SK-N-SH (cell line): ENCODE measurements at regions not wholly inside any gene's neighbourhood (a gene's known extent, or its start where the extent isn't known, plus 50 kb on each side); places are given as distances from the start of the nearest gene placed in this dataset.

Experiments
- CTCF ChIA-PET: fragments of 300-600, 350-600 bp; formaldehyde crosslinking; extraction: SDS; loops from one replicate; lab custom pipeline; 2021; lab: Yijun Ruan, JAX
- POLR2A ChIA-PET: fragments of 350-600 bp; sonication (Branson Sonifier 250); formaldehyde crosslinking; extraction: SDS; loops from one replicate; lab custom pipeline; 2020; ENCODE audit warnings: antibody characterized with exemption, inconsistent platforms; lab: Yijun Ruan, JAX
- DNase-seq: peaks from one replicate; pipeline ENCODE4 v3.0.0; 2012
- H2AFZ ChIP-seq: fragments of 200-600 bp; sonication (generic); 2 replicates; pipeline ENCODE4 v1.8.1; 2016; ENCODE audit warnings: antibody characterized with exemption, mild to moderate bottlenecking, low read depth
- H3F3A ChIP-seq: fragments of 200-600 bp; sonication (generic); replicated peaks from 2 replicates; pipeline ENCODE3; 2016; ENCODE audit warnings: antibody characterized with exemption, mild to moderate bottlenecking; ENCODE audit not compliant: insufficient read depth
- H3K27ac ChIP-seq, 2 experiments: fragments of 200-500 bp in 1 of 2; fragments of 200-600 bp in 1 of 2; sonication (Bioruptor generic) in 1 of 2; sonication (generic), shearing (Covaris generic) in 1 of 2; 2 replicates each; pipeline versions ENCODE4 v1.5.1 to v1.6.1; 2014 to 2016; ENCODE audit warnings: low read depth in 2 of 2, inconsistent platforms in 1 of 2, low read length in 1 of 2, mild to moderate bottlenecking in 1 of 2, mixed read lengths in 1 of 2
- H3K27me3 ChIP-seq: fragments of 200-600 bp; sonication (generic), shearing (Covaris generic); 2 replicates; pipeline ENCODE4 v1.6.1; 2016; ENCODE audit warnings: mixed run types; ENCODE audit not compliant: insufficient read depth
- H3K36me3 ChIP-seq, 2 experiments: fragments of 200-500 bp in 1 of 2; fragments of 200-600 bp in 1 of 2; sonication (Bioruptor generic) in 1 of 2; sonication (generic) in 1 of 2; replicated peaks in 1 of 2; 2 replicates each; pipeline versions ENCODE3 to v1.5.1; 2014 to 2016; ENCODE audit warnings: low read length in 1 of 2, mild to moderate bottlenecking in 1 of 2; ENCODE audit not compliant: insufficient read depth in 2 of 2, control insufficient read depth in 1 of 2
- H3K4me1 ChIP-seq, 2 experiments: fragments of 200-500 bp in 1 of 2; fragments of 200-600 bp in 1 of 2; sonication (Bioruptor generic) in 1 of 2; sonication (generic), shearing (Covaris generic) in 1 of 2; 2 replicates each; pipeline versions ENCODE4 v1.5.1 to v1.6.1; 2014 to 2016; ENCODE audit warnings: low read depth in 1 of 2, low read length in 1 of 2, mixed run types in 1 of 2; ENCODE audit not compliant: insufficient read depth in 2 of 2, control insufficient read depth in 1 of 2
- H3K4me2 ChIP-seq: fragments of 200-600 bp; sonication (generic), shearing (Covaris generic); 2 replicates; pipeline ENCODE4 v1.6.1; 2017; ENCODE audit warnings: mixed run types
- H3K4me3 ChIP-seq, 2 experiments: fragments of 200-500 bp in 1 of 2; fragments of 200-600 bp in 1 of 2; sonication (Bioruptor generic) in 1 of 2; sonication (generic), shearing (Covaris generic) in 1 of 2; 2 replicates each; pipeline versions ENCODE4 v1.5.1 to v1.8.1; 2014 to 2016; ENCODE audit warnings: low read depth in 2 of 2, inconsistent platforms in 1 of 2, low read length in 1 of 2, mild to moderate bottlenecking in 1 of 2, mixed read lengths in 1 of 2, moderate library complexity in 1 of 2
- H3K79me2 ChIP-seq: fragments of 200-600 bp; sonication (generic); 2 replicates; pipeline ENCODE4 v1.8.1; 2017; ENCODE audit warnings: mild to moderate bottlenecking; ENCODE audit not compliant: insufficient read depth
- H3K9ac ChIP-seq: fragments of 200-600 bp; sonication (generic); 2 replicates; pipeline ENCODE4 v1.6.1; 2017; ENCODE audit warnings: mixed run types
- H3K9me2 ChIP-seq: fragments of 200-600 bp; sonication (generic); 2 replicates; pipeline ENCODE4 v1.6.1; 2017; ENCODE audit warnings: mixed run types
- H3K9me3 ChIP-seq: fragments of 200-600 bp; sonication (generic); 2 replicates; pipeline ENCODE4 v1.6.1; 2017; ENCODE audit warnings: mixed run types, mild to moderate bottlenecking, moderate library complexity
- H4K20me1 ChIP-seq: fragments of 200-600 bp; sonication (generic); 2 replicates; pipeline ENCODE4 v1.6.1; 2017; ENCODE audit warnings: mild to moderate bottlenecking, mixed run types; ENCODE audit not compliant: insufficient read depth
- CHD2 ChIP-seq: fragments of 150-350 bp; IDR thresholded peaks from 2 replicates; pipeline ENCODE4 v1.6.1; 2018; ENCODE audit warnings: low read length; ENCODE audit not compliant: partially characterized antibody
- CTCF ChIP-seq: fragments of 200-600 bp; sonication (generic); IDR thresholded peaks from 2 replicates; pipeline ENCODE4 v1.6.1; 2017; ENCODE audit warnings: antibody characterized with exemption, mild to moderate bottlenecking, moderate library complexity
- EP300 ChIP-seq, 2 experiments: IDR thresholded peaks; 2 replicates each; pipeline versions ENCODE4 v1.4.0 to v1.6.1; 2012; ENCODE audit warnings: borderline replicate concordance in 1 of 2, low read depth in 1 of 2, low read length in 1 of 2
- GATA2 ChIP-seq: sonication (generic); formaldehyde crosslinking; IDR thresholded peaks from 2 replicates; pipeline ENCODE4 v1.5.0; 2020; ENCODE audit warnings: mild to moderate bottlenecking, missing genetic modification reagents
- JUND ChIP-seq: IDR thresholded peaks from 2 replicates; pipeline ENCODE4 v1.4.0; 2012
- POLR2AphosphoS5 ChIP-seq: IDR thresholded peaks from 2 replicates; pipeline ENCODE4 v1.6.1; 2012; ENCODE audit warnings: low read depth, low read length
- REST ChIP-seq: IDR thresholded peaks from 2 replicates; pipeline ENCODE4 v1.6.1; 2012; ENCODE audit warnings: mild to moderate bottlenecking, low read depth, low read length, moderate library complexity
- RXRA ChIP-seq: IDR thresholded peaks from 2 replicates; pipeline ENCODE4 v1.4.0; 2012; ENCODE audit warnings: low read depth, mild to moderate bottlenecking, borderline replicate concordance
- SMC3 ChIP-seq: IDR thresholded peaks from 2 replicates; pipeline ENCODE4 v1.6.1; 2012; ENCODE audit warnings: low read depth, low read length, improper control_type of control experiment
- TCF12 ChIP-seq: IDR thresholded peaks from 2 replicates; pipeline ENCODE4 v1.4.0; 2012
- ZBTB33 ChIP-seq: IDR thresholded peaks from 2 replicates; pipeline ENCODE4 v1.4.0; 2012; ENCODE audit warnings: low read depth, borderline replicate concordance
- WGBS: methylation state at CpG from one replicate; pipeline ENCODE4 v1.1.6; 2017; ENCODE audit warnings: low lambda C conversion rate; 5-methylcytosine and 5-hydroxymethylcytosine counted together

- DNase-seq = peak; percentile 37
- Histone ChIP-seq H4K20me1 (peaks cover 6% of the 10 kb centered on the region; the same call in 1 of the 2 replicates), H3K9me3 (no peaks in the 10 kb centered on the region), H3K4me2 (no peak overlapping the region)
- CTCF ChIA-PET = no interaction called here
- TF ChIP-seq JUND = no peak
- TF ChIP-seq ZBTB33 = no peak
- TF ChIP-seq CTCF = no peak
- peak; percentile 92 for TF ChIP-seq TCF12
- TF ChIP-seq CHD2 = peak; percentile 61
- no peak for TF ChIP-seq RXRA
- no peak for TF ChIP-seq SMC3
- no peak for TF ChIP-seq POLR2AphosphoS5
- TF ChIP-seq REST = no peak
- TF ChIP-seq GATA2 (CRISPR knock-in tag) = no peak
- peak in 1 of 2 experiments; percentile 7; a peak in 1 of 4 replicates for TF ChIP-seq EP300 (IDR thresholded peaks at IDR 0.05; ENCODE audit: borderline replicate concordance in 1 of 2, low read depth in 1 of 2, low read length in 1 of 2)
- TF ChIP-seq, all 33 proteins: peak for 3
- H2AFZ ChIP-seq = no peak overlapping the region
- H3K4me1 ChIP-seq = peaks cover 20 to 22% of the 10 kb centered on the region in 2 experiments; a peak in 3 of 4 replicates
- no peaks in the 10 kb centered on the region for H3K36me3 ChIP-seq
- H3K27ac ChIP-seq = peak overlapping the region in 1 of 2 experiments; percentile 40; a peak in 3 of 4 replicates
- POLR2A ChIA-PET = no interaction called here
- H3K9ac ChIP-seq = no peak overlapping the region
- no peak overlapping the region for H3K4me3 ChIP-seq
- H3K79me2 ChIP-seq = peaks cover 70% of the 10 kb centered on the region
- H3F3A ChIP-seq = no peaks in the 10 kb centered on the region
- no peaks in the 10 kb centered on the region for H3K27me3 ChIP-seq
- no peaks in the 10 kb centered on the region for H3K9me2 ChIP-seq
- WGBS = 83% methylated on average over 5 of the region's 5 CpGs
These were observed 248.1 kb upstream of the C2CD4B start for GRCh38 chr15:62413153-62413552.
